HFFc6 (cell line): ENCODE measurements at regions not wholly inside any gene's neighbourhood (a gene's known extent, or its start where the extent isn't known, plus 50 kb on each side); places are given as distances from the start of the nearest gene placed in this dataset.

Experiments used
- DNase-seq: peaks from one replicate; pipeline ENCODE4 v3.0.0-alpha.2; 2018
- H3K27ac Mint-ChIP-seq: 2 replicates; pipeline ENCODE4 v1.8.0; 2020; ENCODE audit warnings: mild to moderate bottlenecking, mixed read lengths
- H3K27me3 Mint-ChIP-seq: 2 replicates; pipeline ENCODE4 v1.8.0; 2021; ENCODE audit warnings: mild to moderate bottlenecking, moderate library complexity, mixed read lengths; ENCODE audit not compliant: insufficient read depth
- H3K36me3 Mint-ChIP-seq: 2 replicates; pipeline ENCODE4 v1.8.0; 2021; ENCODE audit warnings: low read depth, mixed read lengths
- H3K4me1 Mint-ChIP-seq: 2 replicates; pipeline ENCODE4 v1.8.0; 2020; ENCODE audit warnings: low read depth, mixed read lengths
- H3K4me3 Mint-ChIP-seq: 2 replicates; pipeline ENCODE4 v1.8.0; 2020; ENCODE audit warnings: mild to moderate bottlenecking, moderate library complexity, mixed read lengths
- H3K9me3 Mint-ChIP-seq: 2 replicates; pipeline ENCODE4 v1.8.0; 2020; ENCODE audit warnings: mild to moderate bottlenecking, mixed read lengths
- CTCF ChIP-seq: fragments of 200-600 bp; sonication (generic); IDR thresholded peaks from 2 replicates; pipeline ENCODE4 v1.5.0; 2021; ENCODE audit warnings: antibody characterized with exemption, mild to moderate bottlenecking

GRCh38 chr7:114218283-114218682 is 196.3 kb upstream of the FOXP2 start:
- H3K27me3 Mint-ChIP-seq, result no peaks in the 10 kb centered on the region
- peaks cover 9% of the 10 kb centered on the region for H3K9me3 Mint-ChIP-seq
- no peak for DNase-seq
- no peaks in the 10 kb centered on the region for H3K36me3 Mint-ChIP-seq
- no peak overlapping the region for H3K4me3 Mint-ChIP-seq
- TF ChIP-seq CTCF, result no peak
- no peaks in the 10 kb centered on the region for H3K4me1 Mint-ChIP-seq
- no peak overlapping the region for H3K27ac Mint-ChIP-seq

GRCh38 chr7:114217026-114217806 is 197.4 kb upstream of the FOXP2 start:
- Mint-ChIP-seq H3K27ac (no peak overlapping the region), H3K36me3 (no peaks in the 10 kb centered on the region)
- TF ChIP-seq CTCF, result no peak

GRCh38 chr7:114214466-114214865 is 200.1 kb upstream of the FOXP2 start:
- H3K4me1 Mint-ChIP-seq, result no peaks in the 10 kb centered on the region
- no peak overlapping the region for H3K4me3 Mint-ChIP-seq
- no peaks in the 10 kb centered on the region; the same call in 1 of the 2 replicates for H3K27me3 Mint-ChIP-seq
- no peaks in the 10 kb centered on the region for H3K36me3 Mint-ChIP-seq
- no peak for DNase-seq
- H3K9me3 Mint-ChIP-seq, result peaks cover 11% of the 10 kb centered on the region
- H3K27ac Mint-ChIP-seq, result no peak overlapping the region
- TF ChIP-seq CTCF, result no peak

More at GRCh38 chr7:114217026-114217806, 197.4 kb upstream of the FOXP2 start:
- H3K27me3 Mint-ChIP-seq, result no peaks in the 10 kb centered on the region
- DNase-seq, result no peak
- no peak overlapping the region for H3K4me3 Mint-ChIP-seq
- H3K4me1 Mint-ChIP-seq, result no peaks in the 10 kb centered on the region
- H3K9me3 Mint-ChIP-seq, result peaks cover 4% of the 10 kb centered on the region; the same call in 1 of the 2 replicates

GRCh38 chr7:114212721-114213429 is 201.7 kb upstream of the FOXP2 start:
- DNase-seq, result no peak
- Mint-ChIP-seq H3K27ac (no peak overlapping the region), H3K9me3 (peaks cover 13% of the 10 kb centered on the region), H3K4me3 (no peak overlapping the region), H3K4me1 (no peaks in the 10 kb centered on the region), H3K27me3 (no peaks in the 10 kb centered on the region; the same call in 1 of the 2 replicates), H3K36me3 (no peaks in the 10 kb centered on the region)
- no peak for TF ChIP-seq CTCF

GRCh38 chr7:114209968-114210367 is 204.6 kb upstream of the FOXP2 start:
- Mint-ChIP-seq H3K9me3 (peaks cover 13% of the 10 kb centered on the region), H3K36me3 (no peaks in the 10 kb centered on the region; the same call in 1 of the 2 replicates), H3K4me1 (no peaks in the 10 kb centered on the region), H3K4me3 (no peak overlapping the region), H3K27ac (no peak overlapping the region), H3K27me3 (no peaks in the 10 kb centered on the region; the same call in 1 of the 2 replicates)
- DNase-seq, result no peak
- no peak for TF ChIP-seq CTCF
